GM19240 (cell line): ENCODE measurements at regions not wholly inside any gene's neighbourhood (a gene's known extent, or its start where the extent isn't known, plus 50 kb on each side); places are given as distances from the start of the nearest gene placed in this dataset.

Experiments used
- DNase-seq: peaks from one replicate; pipeline ENCODE4 v3.0.0; 2011; ENCODE audit warnings: low spot score; ENCODE audit not compliant: insufficient read length

DNA sequence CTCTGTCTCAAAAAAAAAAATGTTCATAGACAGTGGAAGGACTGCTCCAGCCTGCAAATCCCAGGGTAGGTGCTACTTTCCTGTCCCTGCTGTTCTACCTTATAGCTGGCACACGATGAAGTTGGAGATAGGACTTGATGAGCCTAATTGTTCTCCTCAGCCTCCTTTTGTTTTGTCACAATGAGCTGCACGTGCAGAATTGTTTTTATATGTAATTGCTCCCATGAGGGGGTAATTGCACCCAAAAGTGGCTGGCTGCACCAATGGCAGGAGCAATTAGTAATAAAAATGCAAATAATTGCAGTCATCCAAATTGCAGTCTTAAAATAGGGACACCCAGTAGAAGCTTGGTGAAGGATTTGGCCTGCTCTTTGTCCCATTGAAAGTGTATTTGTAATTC, 63.0 kb upstream of the PFN2 start:
- DNase-seq = no peak

DNA sequence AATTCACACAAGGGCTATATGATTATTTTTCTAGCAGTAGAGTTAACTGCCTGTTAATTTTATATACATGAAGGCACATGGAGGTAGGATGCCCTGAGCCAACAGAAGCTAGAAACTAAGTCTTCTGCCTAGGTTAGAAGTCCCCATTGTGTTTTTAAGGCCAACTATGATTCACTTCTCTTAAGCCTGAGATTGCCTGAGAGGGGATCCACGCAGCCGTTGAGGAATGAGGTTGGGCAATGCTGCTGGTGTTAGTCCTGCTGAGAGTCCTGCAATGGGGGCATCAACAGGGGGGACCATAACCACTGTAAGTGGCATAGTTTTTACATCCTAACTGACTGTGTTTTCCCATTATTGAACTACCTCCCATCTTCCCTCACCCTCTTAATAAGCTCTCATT, 60.1 kb upstream of the PFN2 start:
- no peak for DNase-seq

DNA sequence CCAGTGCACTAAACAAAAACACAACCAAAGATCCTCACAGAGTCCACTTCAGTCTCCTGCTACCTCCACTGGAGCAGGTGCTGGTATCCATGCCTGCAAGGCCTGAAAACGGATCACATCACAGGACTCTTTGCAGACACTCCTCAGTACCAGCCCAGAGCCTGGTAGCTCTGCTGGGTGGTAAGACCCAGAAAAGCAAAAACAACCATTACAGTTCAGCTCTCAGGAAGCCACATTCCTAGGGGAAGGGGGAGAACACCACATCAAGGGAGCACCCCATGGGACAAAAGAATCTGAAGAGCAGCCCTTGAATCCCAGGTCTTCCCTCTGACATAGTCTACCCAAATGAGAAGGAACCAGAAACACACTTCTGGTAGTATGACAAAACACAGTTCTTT, 52.5 kb upstream of the PFN2 start:
- no peak for DNase-seq

DNA sequence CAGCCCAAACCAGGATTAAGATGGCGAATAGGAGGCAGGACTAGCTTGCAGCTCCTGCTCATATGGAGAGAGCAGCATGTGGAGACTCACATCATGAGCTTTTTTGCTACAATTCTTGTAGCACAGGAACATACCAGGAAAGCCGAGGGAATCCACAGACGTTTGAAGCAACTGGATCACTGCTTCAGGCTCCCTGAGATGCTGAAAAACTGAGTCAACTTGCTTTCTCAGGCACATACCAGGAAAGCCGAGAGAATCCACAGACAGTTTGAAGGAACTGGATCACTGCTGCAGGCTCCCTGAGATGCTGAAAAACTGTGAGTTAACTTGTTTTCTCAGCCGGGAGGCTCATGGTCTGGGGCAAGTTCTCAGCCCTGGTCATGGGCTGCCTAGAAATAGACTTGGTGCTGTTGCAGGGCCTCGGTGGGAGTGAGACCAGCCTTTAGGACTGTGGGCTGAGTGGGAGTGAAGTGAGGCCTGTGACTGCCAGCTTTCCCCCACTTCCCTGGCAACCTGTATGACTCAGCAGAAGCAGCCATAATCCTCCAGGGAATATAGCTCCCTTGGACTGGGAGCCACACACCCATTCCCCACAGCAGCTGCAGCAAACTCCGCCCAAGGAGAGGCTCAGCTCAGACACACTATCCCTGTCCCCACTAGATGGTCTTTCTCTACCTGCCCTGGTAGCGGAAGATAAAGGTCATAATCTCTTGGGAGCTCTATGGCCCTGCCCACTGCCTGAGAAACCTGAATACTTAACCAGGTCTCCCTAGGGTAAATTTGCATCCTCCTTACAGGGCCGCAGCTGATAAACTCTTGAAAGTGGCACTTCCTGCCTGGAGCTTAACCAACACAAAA, 51.9 kb upstream of the PFN2 start:
- DNase-seq = no peak

DNA sequence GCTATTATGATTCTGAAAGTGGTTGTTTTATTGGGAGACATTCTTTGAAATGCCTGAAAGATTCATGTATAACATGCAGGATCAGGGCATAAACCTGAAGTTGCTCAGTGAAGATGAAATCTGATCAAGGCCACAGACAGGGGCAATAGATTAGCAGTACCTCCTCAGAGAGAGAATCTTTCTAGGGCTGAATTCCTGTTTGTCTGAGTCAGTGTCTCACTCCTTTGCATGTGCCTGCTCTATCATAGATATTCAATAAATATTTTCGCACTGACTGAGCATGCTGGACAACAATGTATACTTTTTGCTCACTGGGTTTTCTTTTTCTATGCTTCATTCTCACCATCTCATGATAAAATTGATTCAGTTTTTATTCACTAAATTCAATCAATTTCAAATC, 49.8 kb upstream of the PFN2 start:
- no peak for DNase-seq
